Uterus (tissue), 2 donors: ENCODE measurements at regions not wholly inside any gene's neighbourhood (a gene's known extent, or its start where the extent isn't known, plus 50 kb on each side); places are given as distances from the start of the nearest gene placed in this dataset.

ENCODE experiments used
- POLR2A ChIP-seq, 2 donors: fragments of 450-650 bp; IDR thresholded peaks; one replicate each; pipeline ENCODE4 v1.6.1; 2016; ENCODE audit warnings: antibody characterized with exemption in 2 of 2, mild to moderate bottlenecking in 1 of 2, moderate library complexity in 1 of 2
- TF ChIP-seq, protein P1 (sequence below), 4 experiments: fragments of 200-600 bp in 2 of 4; fragments of 450-650 bp in 2 of 4; sonication (generic) in 2 of 4; IDR thresholded peaks; one replicate each; pipeline ENCODE4 v1.5.1; 2016 to 2019; ENCODE audit warnings: antibody characterized with exemption in 4 of 4, mild to moderate bottlenecking in 2 of 4, moderate library complexity in 1 of 4

DNA sequence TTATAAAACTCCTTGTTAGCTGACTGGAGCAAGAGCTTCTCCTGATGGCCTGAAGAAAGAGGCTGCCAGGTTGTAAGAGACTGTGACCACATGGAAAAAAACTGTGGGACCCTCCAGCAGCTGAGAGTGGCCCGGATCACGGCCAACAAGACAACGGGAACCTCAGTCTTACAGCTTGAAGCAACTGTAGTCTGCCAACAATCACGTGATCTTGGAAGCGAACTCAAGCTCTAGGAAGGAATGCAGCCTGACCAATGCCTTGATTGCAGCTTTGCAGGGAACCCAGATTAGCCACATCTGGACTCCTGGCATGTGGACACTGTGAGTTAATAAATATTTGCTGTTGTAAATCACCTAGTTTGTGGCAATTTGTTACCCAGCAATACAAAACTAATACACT is 442.6 kb upstream of the PRMT6 start:
- TF ChIP-seq, protein P1, sequence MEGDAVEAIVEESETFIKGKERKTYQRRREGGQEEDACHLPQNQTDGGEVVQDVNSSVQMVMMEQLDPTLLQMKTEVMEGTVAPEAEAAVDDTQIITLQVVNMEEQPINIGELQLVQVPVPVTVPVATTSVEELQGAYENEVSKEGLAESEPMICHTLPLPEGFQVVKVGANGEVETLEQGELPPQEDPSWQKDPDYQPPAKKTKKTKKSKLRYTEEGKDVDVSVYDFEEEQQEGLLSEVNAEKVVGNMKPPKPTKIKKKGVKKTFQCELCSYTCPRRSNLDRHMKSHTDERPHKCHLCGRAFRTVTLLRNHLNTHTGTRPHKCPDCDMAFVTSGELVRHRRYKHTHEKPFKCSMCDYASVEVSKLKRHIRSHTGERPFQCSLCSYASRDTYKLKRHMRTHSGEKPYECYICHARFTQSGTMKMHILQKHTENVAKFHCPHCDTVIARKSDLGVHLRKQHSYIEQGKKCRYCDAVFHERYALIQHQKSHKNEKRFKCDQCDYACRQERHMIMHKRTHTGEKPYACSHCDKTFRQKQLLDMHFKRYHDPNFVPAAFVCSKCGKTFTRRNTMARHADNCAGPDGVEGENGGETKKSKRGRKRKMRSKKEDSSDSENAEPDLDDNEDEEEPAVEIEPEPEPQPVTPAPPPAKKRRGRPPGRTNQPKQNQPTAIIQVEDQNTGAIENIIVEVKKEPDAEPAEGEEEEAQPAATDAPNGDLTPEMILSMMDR (IDR thresholded peaks at IDR 0.05): no peak
- no peak for TF ChIP-seq POLR2A (IDR thresholded peaks at IDR 0.05)
